ENCODE measurements at regions not wholly inside any gene's neighbourhood (a gene's known extent, or its start where the extent isn't known, plus 50 kb on each side); places are given as distances from the start of the nearest gene placed in this dataset.

DNA sequence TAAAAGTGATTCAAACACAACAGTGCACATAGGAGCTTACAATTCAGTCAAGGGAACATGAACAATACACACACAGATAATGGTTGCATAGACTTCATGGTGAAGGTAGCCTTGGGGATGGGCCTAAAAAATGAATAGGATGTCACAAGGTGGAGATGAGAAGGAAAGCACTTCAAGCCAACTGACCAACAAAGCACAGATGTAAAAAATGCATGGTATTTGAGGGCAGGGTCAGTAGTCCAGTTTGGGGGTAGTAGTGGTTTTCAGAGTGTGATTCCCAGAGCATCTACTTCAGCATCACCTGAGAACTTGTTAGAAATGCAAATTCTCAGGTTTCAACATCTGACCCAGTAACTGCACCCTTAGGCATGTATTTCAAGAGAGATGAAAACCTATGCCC, 88.9 kb downstream of the PERP start:
- Mint-ChIP-seq H3K4me1 (no peaks in the 10 kb centered on the region), H3K9me3 (no peaks in the 10 kb centered on the region), H3K27me3 (peaks cover 0 to 9% (median 5%) of the 10 kb centered on the region in 5 donors), H3K4me3 (no peak overlapping the region), H3K36me3 (no peaks in the 10 kb centered on the region), H3K27ac (no peak overlapping the region)
- DNase-seq, result no peak
- POLR2A ChIA-PET, result no interaction called here
- ATAC-seq, result no peak

GRCh38 chr6:138025528-138025978, 81.7 kb downstream of the PERP start:
- no peaks in the 10 kb centered on the region for H3K36me3 Mint-ChIP-seq
- POLR2A ChIA-PET, result no interaction called here
- ATAC-seq (no peak), DNase-seq (no peak)
- peaks cover 0 to 2% (median 0%) of the 10 kb centered on the region in 9 donors for H3K9me3 Mint-ChIP-seq
- no peak overlapping the region for H3K4me3 Mint-ChIP-seq
- H3K4me1 Mint-ChIP-seq, result no peaks in the 10 kb centered on the region
- H3K27ac Mint-ChIP-seq, result peak overlapping the region in 1 of 10 donors; percentile 46
- peaks cover 0 to 13% (median 7%) of the 10 kb centered on the region in 5 donors for H3K27me3 Mint-ChIP-seq

- H3K36me3 Mint-ChIP-seq, result no peaks in the 10 kb centered on the region
- peaks cover 0 to 10% (median 7%) of the 10 kb centered on the region in 5 donors for H3K27me3 Mint-ChIP-seq
- DNase-seq, result no peak
- H3K27ac Mint-ChIP-seq, result no peak overlapping the region
- H3K4me1 Mint-ChIP-seq, result no peaks in the 10 kb centered on the region
- POLR2A ChIA-PET, result no interaction called here
- peaks cover 0 to 2% (median 0%) of the 10 kb centered on the region in 9 donors for H3K9me3 Mint-ChIP-seq
- H3K4me3 Mint-ChIP-seq, result no peak overlapping the region
- ATAC-seq, result no peak
Measured at GRCh38 chr6:138026342-138026741, 80.9 kb downstream of the PERP start.

- Mint-ChIP-seq H3K4me1 (no peaks in the 10 kb centered on the region), H3K27ac (no peak overlapping the region), H3K9me3 (peaks cover 0 to 2% (median 0%) of the 10 kb centered on the region in 9 donors), H3K4me3 (no peak overlapping the region), H3K36me3 (no peaks in the 10 kb centered on the region), H3K27me3 (peaks cover 0 to 10% (median 7%) of the 10 kb centered on the region in 5 donors)
- DNase-seq (no peak), ATAC-seq (no peak)
- POLR2A ChIA-PET, result no interaction called here
Measured at GRCh38 chr6:138028893-138029292, 78.3 kb downstream of the PERP start.

DNA sequence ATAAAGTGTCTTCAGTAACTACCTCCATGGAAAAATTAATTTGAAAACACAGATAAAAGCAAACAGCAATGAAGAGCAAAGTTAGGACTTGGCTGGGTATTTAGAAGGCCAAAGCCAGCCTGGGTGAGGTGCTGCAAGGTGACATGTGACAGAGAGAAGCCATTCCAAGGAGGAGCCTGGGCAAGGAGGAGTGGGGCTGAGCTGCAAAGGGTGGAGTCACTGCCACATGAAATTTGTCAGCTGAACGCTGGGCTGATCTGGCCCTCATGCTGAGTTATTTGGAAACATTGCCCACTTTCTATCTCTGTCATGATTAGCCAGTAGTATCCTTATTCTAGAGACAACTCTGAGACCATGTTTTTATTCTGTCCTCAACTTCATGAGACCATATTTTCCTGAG, 76.3 kb downstream of the PERP start:
- H3K27me3 Mint-ChIP-seq, result peaks cover 0 to 14% (median 6%) of the 10 kb centered on the region in 5 donors
- H3K4me1 Mint-ChIP-seq, result no peaks in the 10 kb centered on the region
- DNase-seq (no peak), ATAC-seq (no peak)
- no peak overlapping the region for H3K27ac Mint-ChIP-seq
- no peak overlapping the region for H3K4me3 Mint-ChIP-seq
- H3K9me3 Mint-ChIP-seq, result peaks cover 0 to 2% (median 0%) of the 10 kb centered on the region in 9 donors
- no peaks in the 10 kb centered on the region for H3K36me3 Mint-ChIP-seq
- POLR2A ChIA-PET, result no interaction called here

GRCh38 chr6:138031417-138031816, 75.8 kb downstream of the PERP start:
- Mint-ChIP-seq H3K27me3 (peaks cover 0 to 14% (median 6%) of the 10 kb centered on the region in 5 donors), H3K9me3 (peaks cover 0 to 2% (median 0%) of the 10 kb centered on the region in 9 donors), H3K36me3 (no peaks in the 10 kb centered on the region), H3K27ac (no peak overlapping the region), H3K4me3 (no peak overlapping the region), H3K4me1 (no peaks in the 10 kb centered on the region)
- ATAC-seq (no peak), DNase-seq (no peak)
- POLR2A ChIA-PET, result no interaction called here

- Mint-ChIP-seq H3K4me3 (no peak overlapping the region), H3K36me3 (no peaks in the 10 kb centered on the region), H3K9me3 (peaks cover 0 to 2% (median 0%) of the 10 kb centered on the region in 9 donors), H3K27ac (no peak overlapping the region), H3K27me3 (peaks cover 0 to 14% (median 6%) of the 10 kb centered on the region in 5 donors), H3K4me1 (no peaks in the 10 kb centered on the region)
- no peak for ATAC-seq
- POLR2A ChIA-PET, result no interaction called here
- DNase-seq, result no peak
Measured at GRCh38 chr6:138031850-138032249, 75.4 kb downstream of the PERP start.

GRCh38 chr6:138032571-138032970, 74.6 kb downstream of the PERP start:
- no peaks in the 10 kb centered on the region for H3K4me1 Mint-ChIP-seq
- no peaks in the 10 kb centered on the region for H3K36me3 Mint-ChIP-seq
- ATAC-seq (no peak), DNase-seq (no peak)
- no peak overlapping the region for H3K4me3 Mint-ChIP-seq
- H3K27ac Mint-ChIP-seq, result no peak overlapping the region
- H3K9me3 Mint-ChIP-seq, result peaks cover 0 to 2% (median 0%) of the 10 kb centered on the region in 9 donors
- POLR2A ChIA-PET, result no interaction called here
- H3K27me3 Mint-ChIP-seq, result peaks cover 0 to 14% (median 6%) of the 10 kb centered on the region in 5 donors

DNA sequence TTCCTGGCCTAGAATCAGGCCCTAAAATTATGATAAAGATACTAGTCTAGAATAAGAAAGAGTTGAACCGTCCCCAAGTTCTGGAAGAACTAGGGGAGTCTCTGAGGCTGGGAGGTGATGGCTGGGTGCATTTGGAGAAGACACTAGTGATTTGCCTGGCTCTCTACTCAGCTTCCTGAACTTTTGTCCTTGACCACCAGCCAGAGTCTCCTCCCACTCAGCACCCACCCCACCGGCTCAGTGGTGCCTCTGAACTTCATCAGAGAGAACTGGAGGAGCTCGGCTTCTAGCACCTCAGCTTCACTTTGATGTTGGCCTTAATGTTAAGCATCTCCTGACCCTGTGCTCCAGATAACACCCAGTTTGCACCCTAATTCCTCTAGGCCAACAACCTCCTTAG, 73.0 kb downstream of the PERP start:
- POLR2A ChIA-PET, result interaction anchor here (0.7 kb wide), 1 partner anchor 1204 kb away, joined by 3 read pairs; no protein-coding TSS in a partner anchor
- H3K4me3 Mint-ChIP-seq, result no peak overlapping the region

DNA sequence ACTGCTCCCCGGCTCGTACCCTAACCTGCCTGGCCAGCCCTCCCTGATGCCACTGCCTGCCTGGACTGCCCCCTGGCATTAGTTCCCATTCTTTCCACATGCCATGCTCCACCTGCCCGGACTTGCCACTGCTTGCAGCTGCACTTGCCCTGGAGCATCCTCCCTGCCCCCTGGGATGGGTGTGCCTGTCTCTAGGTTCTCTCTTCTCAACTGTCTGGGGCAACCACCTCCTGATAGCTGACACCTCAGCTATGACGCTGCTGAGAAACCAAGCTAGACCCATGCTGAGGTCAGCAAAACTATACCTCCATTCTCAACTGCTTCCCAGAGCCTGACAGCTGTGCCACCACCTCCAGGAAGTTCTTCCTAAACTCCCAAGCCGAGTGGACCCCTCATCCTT, 72.1 kb downstream of the PERP start:
- H3K36me3 Mint-ChIP-seq, result no peaks in the 10 kb centered on the region
- H3K9me3 Mint-ChIP-seq, result no peaks in the 10 kb centered on the region
- DNase-seq (no peak), ATAC-seq (no peak)
- no peak overlapping the region for H3K27ac Mint-ChIP-seq
- H3K27me3 Mint-ChIP-seq, result peaks cover 0 to 6% (median 0%) of the 10 kb centered on the region in 5 donors
- POLR2A ChIA-PET, result no interaction called here
- H3K4me1 Mint-ChIP-seq, result peaks cover 0 to 4% (median 0%) of the 10 kb centered on the region in 4 donors
- no peak overlapping the region for H3K4me3 Mint-ChIP-seq

More for the DNA sequence above, 73.0 kb downstream of the PERP start:
- peaks cover 0 to 4% (median 0%) of the 10 kb centered on the region in 4 donors for H3K4me1 Mint-ChIP-seq
- H3K9me3 Mint-ChIP-seq, result no peaks in the 10 kb centered on the region
- DNase-seq (no peak), ATAC-seq (no peak)
- no peak overlapping the region for H3K27ac Mint-ChIP-seq
- H3K36me3 Mint-ChIP-seq, result no peaks in the 10 kb centered on the region
- H3K27me3 Mint-ChIP-seq, result peaks cover 0 to 9% (median 0%) of the 10 kb centered on the region in 5 donors

DNA sequence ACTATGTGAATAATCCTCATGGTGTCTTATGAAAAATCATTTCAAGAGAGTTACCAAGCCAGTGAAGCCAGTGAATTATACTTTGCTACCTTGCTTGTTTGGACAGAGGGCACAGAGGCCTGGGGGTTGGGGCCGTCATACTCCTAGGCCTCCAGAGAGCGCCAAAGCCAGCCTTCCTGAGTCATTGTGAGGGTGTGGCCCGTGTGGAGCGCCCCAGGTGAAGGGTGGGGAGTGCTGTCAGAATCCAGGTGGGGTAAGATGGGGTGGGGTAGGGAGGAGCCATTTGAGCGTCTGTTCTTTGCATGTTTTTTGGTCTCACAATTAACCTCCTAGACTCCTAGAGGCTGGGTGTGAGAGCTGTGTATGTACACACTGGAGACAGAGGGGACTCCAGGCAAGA, 71.1 kb downstream of the PERP start:
- no peaks in the 10 kb centered on the region for H3K36me3 Mint-ChIP-seq
- H3K9me3 Mint-ChIP-seq, result no peaks in the 10 kb centered on the region
- ATAC-seq (no peak), DNase-seq (no peak)
- POLR2A ChIA-PET, result no interaction called here
- peaks cover 0 to 4% (median 0%) of the 10 kb centered on the region in 4 donors for H3K4me1 Mint-ChIP-seq
- no peak overlapping the region for H3K4me3 Mint-ChIP-seq
- peaks cover 0 to 6% (median 0%) of the 10 kb centered on the region in 5 donors for H3K27me3 Mint-ChIP-seq
- H3K27ac Mint-ChIP-seq, result no peak overlapping the region

GRCh38 chr6:138037009-138037504, 70.2 kb downstream of the PERP start:
- Mint-ChIP-seq H3K36me3 (no peaks in the 10 kb centered on the region), H3K9me3 (peaks cover 0 to 6% (median 0%) of the 10 kb centered on the region in 9 donors), H3K27ac (no peak overlapping the region), H3K4me3 (no peak overlapping the region), H3K4me1 (peaks cover 0 to 4% (median 0%) of the 10 kb centered on the region in 4 donors), H3K27me3 (peaks cover 0 to 6% (median 0%) of the 10 kb centered on the region in 5 donors)
- DNase-seq, result no peak
- no peak for ATAC-seq
- POLR2A ChIA-PET, result no interaction called here

- ATAC-seq (no peak), DNase-seq (no peak)
- no peaks in the 10 kb centered on the region for H3K36me3 Mint-ChIP-seq
- POLR2A ChIA-PET, result no interaction called here
- H3K4me1 Mint-ChIP-seq, result peaks cover 0 to 4% (median 0%) of the 10 kb centered on the region in 4 donors
- H3K4me3 Mint-ChIP-seq, result no peak overlapping the region
- peaks cover 0 to 11% (median 3%) of the 10 kb centered on the region in 9 donors for H3K9me3 Mint-ChIP-seq
- H3K27ac Mint-ChIP-seq, result no peak overlapping the region
- peaks cover 0 to 6% (median 2%) of the 10 kb centered on the region in 5 donors for H3K27me3 Mint-ChIP-seq
Measured at GRCh38 chr6:138038142-138038870, 68.9 kb downstream of the PERP start.

Measured in naive thymus-derived CD8-positive, alpha-beta T cell (primary cell).